Gastrocnemius medialis (tissue), 4 donors: ENCODE measurements at regions not wholly inside any gene's neighbourhood (a gene's known extent, or its start where the extent isn't known, plus 50 kb on each side); places are given as distances from the start of the nearest gene placed in this dataset.

Source experiments
- POLR2A ChIP-seq, 2 donors: fragments of 450-650 bp; IDR thresholded peaks; one replicate each; pipeline ENCODE4 v1.6.1; 2017; ENCODE audit warnings: antibody characterized with exemption in 2 of 2, mild to moderate bottlenecking in 2 of 2, moderate library complexity in 2 of 2
- TF ChIP-seq, protein P1 (sequence below), 5 experiments: fragments of 450-650 bp in 3 of 5; fragments of 200-600 bp in 2 of 5; sonication (generic) in 2 of 5; IDR thresholded peaks in 4 of 5; conservative IDR thresholded peaks in 1 of 5; 1 replicate in 4 of 5; 2 replicates in 1 of 5; pipeline ENCODE4 v1.5.1; 2016 to 2019; ENCODE audit warnings: antibody characterized with exemption in 5 of 5, mild to moderate bottlenecking in 3 of 5, moderate library complexity in 3 of 5

DNA sequence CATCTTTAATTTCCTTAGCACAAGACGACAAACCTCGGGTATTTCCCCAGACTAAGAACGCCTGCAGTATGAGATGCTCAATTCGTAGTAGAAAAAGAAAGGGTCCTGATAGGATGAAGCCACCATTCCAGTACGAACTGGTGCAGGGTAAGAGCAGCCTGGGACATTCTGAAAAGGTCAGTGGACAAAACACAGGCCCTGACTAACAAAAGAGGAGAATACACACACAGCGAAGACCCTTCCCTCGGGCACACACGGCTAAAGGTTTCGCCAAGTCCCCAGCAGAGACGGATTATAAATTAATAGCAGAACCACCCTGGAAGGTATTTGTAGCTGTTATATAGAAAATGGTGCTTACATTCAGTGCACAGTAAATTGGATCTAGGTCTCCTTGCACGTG is 137.6 kb downstream of the SKIDA1 start:
- TF ChIP-seq, protein P1, sequence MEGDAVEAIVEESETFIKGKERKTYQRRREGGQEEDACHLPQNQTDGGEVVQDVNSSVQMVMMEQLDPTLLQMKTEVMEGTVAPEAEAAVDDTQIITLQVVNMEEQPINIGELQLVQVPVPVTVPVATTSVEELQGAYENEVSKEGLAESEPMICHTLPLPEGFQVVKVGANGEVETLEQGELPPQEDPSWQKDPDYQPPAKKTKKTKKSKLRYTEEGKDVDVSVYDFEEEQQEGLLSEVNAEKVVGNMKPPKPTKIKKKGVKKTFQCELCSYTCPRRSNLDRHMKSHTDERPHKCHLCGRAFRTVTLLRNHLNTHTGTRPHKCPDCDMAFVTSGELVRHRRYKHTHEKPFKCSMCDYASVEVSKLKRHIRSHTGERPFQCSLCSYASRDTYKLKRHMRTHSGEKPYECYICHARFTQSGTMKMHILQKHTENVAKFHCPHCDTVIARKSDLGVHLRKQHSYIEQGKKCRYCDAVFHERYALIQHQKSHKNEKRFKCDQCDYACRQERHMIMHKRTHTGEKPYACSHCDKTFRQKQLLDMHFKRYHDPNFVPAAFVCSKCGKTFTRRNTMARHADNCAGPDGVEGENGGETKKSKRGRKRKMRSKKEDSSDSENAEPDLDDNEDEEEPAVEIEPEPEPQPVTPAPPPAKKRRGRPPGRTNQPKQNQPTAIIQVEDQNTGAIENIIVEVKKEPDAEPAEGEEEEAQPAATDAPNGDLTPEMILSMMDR (IDR thresholded peaks at IDR 0.05 in 4 of 5, conservative IDR thresholded peaks at IDR 0.05 in 1 of 5) = no peak
- no peak for TF ChIP-seq POLR2A (IDR thresholded peaks at IDR 0.05)
